Suppressor macrophage (primary cell): ENCODE measurements at regions not wholly inside any gene's neighbourhood (a gene's known extent, or its start where the extent isn't known, plus 50 kb on each side); places are given as distances from the start of the nearest gene placed in this dataset.
"Not testable (repeated sequence)": the region's sequence is repeated elsewhere in the genome, so short reads cannot be mapped to it uniquely, and the experiment has no call there.

Experiments used
- DNase-seq, 4 experiments: peaks; one replicate each; pipeline ENCODE4 v3.0.0-alpha.2; 2020 to 2022

GRCh38 chr20:30511322-30512030 lies 746.0 kb upstream of the DEFB115 start:
- DNase-seq = no peak

- DNase-seq = no peak
Observed at GRCh38 chr20:30513050-30513628, 744.3 kb upstream of the DEFB115 start.

GRCh38 chr20:30515915-30516314 lies 741.5 kb upstream of the DEFB115 start:
- not testable (repeated sequence) for DNase-seq

- DNase-seq = not testable (repeated sequence)
Observed at GRCh38 chr20:30518906-30519305, 738.6 kb upstream of the DEFB115 start.

- DNase-seq = not testable (repeated sequence)
Observed at GRCh38 chr20:30521686-30522415, 735.6 kb upstream of the DEFB115 start.

GRCh38 chr20:30524155-30524554 lies 733.3 kb upstream of the DEFB115 start:
- DNase-seq = not testable (repeated sequence)

GRCh38 chr20:30524761-30525160 lies 732.7 kb upstream of the DEFB115 start:
- not testable (repeated sequence) for DNase-seq

- not testable (repeated sequence) for DNase-seq
Observed at GRCh38 chr20:30533653-30534052, 723.8 kb upstream of the DEFB115 start.

- peak in 2 of 4 experiments; percentile 1 to 10 for DNase-seq
Observed at GRCh38 chr20:30537459-30537858, 720.0 kb upstream of the DEFB115 start.

- not testable (repeated sequence) for DNase-seq
Observed at GRCh38 chr20:30540330-30541069, 717.0 kb upstream of the DEFB115 start.

- not testable (repeated sequence) for DNase-seq
Observed at GRCh38 chr20:30551236-30551635, 706.2 kb upstream of the DEFB115 start.

GRCh38 chr20:30556797-30557196 lies 700.7 kb upstream of the DEFB115 start:
- DNase-seq = not testable (repeated sequence)

- not testable (repeated sequence) for DNase-seq
Observed at GRCh38 chr20:30565086-30565485, 692.4 kb upstream of the DEFB115 start.

- DNase-seq = not testable (repeated sequence)
Observed at GRCh38 chr20:30569867-30570266, 687.6 kb upstream of the DEFB115 start.

- not testable (repeated sequence) for DNase-seq
Observed at GRCh38 chr20:30570622-30571021, 686.8 kb upstream of the DEFB115 start.

GRCh38 chr20:30574337-30574736 lies 683.1 kb upstream of the DEFB115 start:
- not testable (repeated sequence) for DNase-seq

GRCh38 chr20:30579069-30579468 lies 678.4 kb upstream of the DEFB115 start:
- not testable (repeated sequence) for DNase-seq

- peak; percentile 8 to 43 (median 24) for DNase-seq
Observed at GRCh38 chr20:30579824-30580438, 677.5 kb upstream of the DEFB115 start.

GRCh38 chr20:30581839-30582238 lies 675.6 kb upstream of the DEFB115 start:
- DNase-seq = not testable (repeated sequence)

- not testable (repeated sequence) for DNase-seq
Observed at GRCh38 chr20:30584403-30584802, 673.1 kb upstream of the DEFB115 start.

- peak; percentile 18 to 57 (median 40) for DNase-seq
Observed at GRCh38 chr20:30585244-30585796, 672.1 kb upstream of the DEFB115 start.

GRCh38 chr20:30586178-30586577 lies 671.3 kb upstream of the DEFB115 start:
- not testable (repeated sequence) for DNase-seq
